Hepatocyte (in vitro differentiated cells): ENCODE measurements at regions not wholly inside any gene's neighbourhood (a gene's known extent, or its start where the extent isn't known, plus 50 kb on each side); places are given as distances from the start of the nearest gene placed in this dataset.

Source experiments
- CTCF ChIP-seq: fragments of 200-600 bp; sonication (generic); IDR thresholded peaks from 2 replicates; pipeline ENCODE4 v1.5.1; 2016; ENCODE audit warnings: antibody characterized with exemption, mild to moderate bottlenecking; ENCODE audit not compliant: poor library complexity
- EZH2 ChIP-seq: fragments of 200-600 bp; sonication (generic); IDR thresholded peaks from 2 replicates; pipeline ENCODE4 v1.6.1; 2016; ENCODE audit warnings: antibody characterized with exemption, mild to moderate bottlenecking, borderline replicate concordance

- TF ChIP-seq CTCF (no peak), EZH2 (no peak)
Measured at GRCh38 chr2:12352889-12353288, 363.8 kb upstream of the TRIB2 start.
